ENCODE measurements at regions not wholly inside any gene's neighbourhood (a gene's known extent, or its start where the extent isn't known, plus 50 kb on each side); places are given as distances from the start of the nearest gene placed in this dataset.
"Not testable (repeated sequence)": the region's sequence is repeated elsewhere in the genome, so short reads cannot be mapped to it uniquely, and the experiment has no call there.

GRCh38 chr2:52347292-52347691 is 1315.4 kb upstream of the NRXN1 start:
- TF ChIP-seq TAF1 (IDR thresholded peaks at IDR 0.05; ENCODE audit: low read depth, low read length) = no peak
- no peak for TF ChIP-seq POLR2AphosphoS5 (IDR thresholded peaks at IDR 0.05; ENCODE audit: low read depth, low read length)
- TF ChIP-seq POLR2A (IDR thresholded peaks at IDR 0.05; ENCODE audit: low read depth, low read length) = no peak
- no peak for TF ChIP-seq SPI1 (IDR thresholded peaks at IDR 0.05; ENCODE audit: low read depth, low read length)
- TF ChIP-seq POU2F2 (IDR thresholded peaks at IDR 0.05; ENCODE audit: low read depth, low read length) = no peak
- no peak for TF ChIP-seq PAX5 (IDR thresholded peaks at IDR 0.05; ENCODE audit: insufficient read depth, low read length, severe bottlenecking)
- no peak for DNase-seq (ENCODE audit: insufficient read length, low spot score)
- FAIRE-seq = no peak

GRCh38 chr2:52345676-52346075 is 1313.7 kb upstream of the NRXN1 start:
- FAIRE-seq (no peak), DNase-seq (ENCODE audit: insufficient read length, low spot score) (no peak)
- no peak for TF ChIP-seq TAF1 (IDR thresholded peaks at IDR 0.05; ENCODE audit: low read depth, low read length)
- TF ChIP-seq POLR2A (IDR thresholded peaks at IDR 0.05; ENCODE audit: low read depth, low read length) = no peak
- no peak for TF ChIP-seq POU2F2 (IDR thresholded peaks at IDR 0.05; ENCODE audit: low read depth, low read length)
- TF ChIP-seq SPI1 (IDR thresholded peaks at IDR 0.05; ENCODE audit: low read depth, low read length) = no peak
- no peak for TF ChIP-seq POLR2AphosphoS5 (IDR thresholded peaks at IDR 0.05; ENCODE audit: low read depth, low read length)
- no peak for TF ChIP-seq PAX5 (IDR thresholded peaks at IDR 0.05; ENCODE audit: insufficient read depth, low read length, severe bottlenecking)

GRCh38 chr2:52345082-52345481 is 1313.2 kb upstream of the NRXN1 start:
- TF ChIP-seq POU2F2 (IDR thresholded peaks at IDR 0.05; ENCODE audit: low read depth, low read length) = no peak
- TF ChIP-seq PAX5 (IDR thresholded peaks at IDR 0.05; ENCODE audit: insufficient read depth, low read length, severe bottlenecking) = no peak
- no peak for TF ChIP-seq SPI1 (IDR thresholded peaks at IDR 0.05; ENCODE audit: low read depth, low read length)
- no peak for TF ChIP-seq POLR2AphosphoS5 (IDR thresholded peaks at IDR 0.05; ENCODE audit: low read depth, low read length)
- TF ChIP-seq TAF1 (IDR thresholded peaks at IDR 0.05; ENCODE audit: low read depth, low read length) = no peak
- no peak for TF ChIP-seq POLR2A (IDR thresholded peaks at IDR 0.05; ENCODE audit: low read depth, low read length)
- DNase-seq (ENCODE audit: insufficient read length, low spot score) (no peak), FAIRE-seq (no peak)

- DNase-seq (ENCODE audit: insufficient read length, low spot score) (no peak), FAIRE-seq (no peak)
- TF ChIP-seq PAX5 (IDR thresholded peaks at IDR 0.05; ENCODE audit: insufficient read depth, low read length, severe bottlenecking) (no peak), SPI1 (IDR thresholded peaks at IDR 0.05; ENCODE audit: low read depth, low read length) (no peak), POLR2A (IDR thresholded peaks at IDR 0.05; ENCODE audit: low read depth, low read length) (no peak), POU2F2 (IDR thresholded peaks at IDR 0.05; ENCODE audit: low read depth, low read length) (no peak), TAF1 (IDR thresholded peaks at IDR 0.05; ENCODE audit: low read depth, low read length) (no peak), POLR2AphosphoS5 (IDR thresholded peaks at IDR 0.05; ENCODE audit: low read depth, low read length) (no peak)
These were observed 1311.9 kb upstream of the NRXN1 start for GRCh38 chr2:52343706-52344266.

GRCh38 chr2:52343010-52343409 is 1311.1 kb upstream of the NRXN1 start:
- FAIRE-seq = no peak

GRCh38 chr2:52342458-52342857 is 1310.5 kb upstream of the NRXN1 start:
- DNase-seq (ENCODE audit: insufficient read length, low spot score) (no peak), FAIRE-seq (no peak)
- TF ChIP-seq TAF1 (IDR thresholded peaks at IDR 0.05; ENCODE audit: low read depth, low read length) (no peak), POLR2A (IDR thresholded peaks at IDR 0.05; ENCODE audit: low read depth, low read length) (no peak), POLR2AphosphoS5 (IDR thresholded peaks at IDR 0.05; ENCODE audit: low read depth, low read length) (no peak), SPI1 (IDR thresholded peaks at IDR 0.05; ENCODE audit: low read depth, low read length) (no peak), PAX5 (IDR thresholded peaks at IDR 0.05; ENCODE audit: insufficient read depth, low read length, severe bottlenecking) (no peak), POU2F2 (IDR thresholded peaks at IDR 0.05; ENCODE audit: low read depth, low read length) (no peak)

More at GRCh38 chr2:52343010-52343409, 1311.1 kb upstream of the NRXN1 start:
- DNase-seq (ENCODE audit: insufficient read length, low spot score) = no peak
- no peak for TF ChIP-seq SPI1 (IDR thresholded peaks at IDR 0.05; ENCODE audit: low read depth, low read length)
- TF ChIP-seq PAX5 (IDR thresholded peaks at IDR 0.05; ENCODE audit: insufficient read depth, low read length, severe bottlenecking) = no peak
- no peak for TF ChIP-seq POLR2A (IDR thresholded peaks at IDR 0.05; ENCODE audit: low read depth, low read length)
- no peak for TF ChIP-seq TAF1 (IDR thresholded peaks at IDR 0.05; ENCODE audit: low read depth, low read length)
- TF ChIP-seq POLR2AphosphoS5 (IDR thresholded peaks at IDR 0.05; ENCODE audit: low read depth, low read length) = no peak
- TF ChIP-seq POU2F2 (IDR thresholded peaks at IDR 0.05; ENCODE audit: low read depth, low read length) = no peak

GRCh38 chr2:52341732-52342131 is 1309.8 kb upstream of the NRXN1 start:
- no peak for DNase-seq (ENCODE audit: insufficient read length, low spot score)
- FAIRE-seq = no peak
- TF ChIP-seq SPI1 (IDR thresholded peaks at IDR 0.05; ENCODE audit: low read depth, low read length) (no peak), POU2F2 (IDR thresholded peaks at IDR 0.05; ENCODE audit: low read depth, low read length) (no peak), POLR2AphosphoS5 (IDR thresholded peaks at IDR 0.05; ENCODE audit: low read depth, low read length) (no peak), POLR2A (IDR thresholded peaks at IDR 0.05; ENCODE audit: low read depth, low read length) (no peak), PAX5 (IDR thresholded peaks at IDR 0.05; ENCODE audit: insufficient read depth, low read length, severe bottlenecking) (no peak), TAF1 (IDR thresholded peaks at IDR 0.05; ENCODE audit: low read depth, low read length) (no peak)

GRCh38 chr2:52340171-52340570 is 1308.2 kb upstream of the NRXN1 start:
- no peak for TF ChIP-seq PAX5 (IDR thresholded peaks at IDR 0.05; ENCODE audit: insufficient read depth, low read length, severe bottlenecking)
- no peak for TF ChIP-seq TAF1 (IDR thresholded peaks at IDR 0.05; ENCODE audit: low read depth, low read length)
- TF ChIP-seq POU2F2 (IDR thresholded peaks at IDR 0.05; ENCODE audit: low read depth, low read length) = no peak
- no peak for TF ChIP-seq POLR2AphosphoS5 (IDR thresholded peaks at IDR 0.05; ENCODE audit: low read depth, low read length)
- no peak for TF ChIP-seq SPI1 (IDR thresholded peaks at IDR 0.05; ENCODE audit: low read depth, low read length)
- TF ChIP-seq POLR2A (IDR thresholded peaks at IDR 0.05; ENCODE audit: low read depth, low read length) = no peak
- no peak for DNase-seq (ENCODE audit: insufficient read length, low spot score)
- FAIRE-seq = no peak

GRCh38 chr2:52337786-52338185 is 1305.9 kb upstream of the NRXN1 start:
- DNase-seq (ENCODE audit: insufficient read length, low spot score); FAIRE-seq: not testable (repeated sequence)

GRCh38 chr2:52336951-52337350 is 1305.0 kb upstream of the NRXN1 start:
- TF ChIP-seq SPI1 (IDR thresholded peaks at IDR 0.05; ENCODE audit: low read depth, low read length) (no peak), POLR2AphosphoS5 (IDR thresholded peaks at IDR 0.05; ENCODE audit: low read depth, low read length) (no peak), POLR2A (IDR thresholded peaks at IDR 0.05; ENCODE audit: low read depth, low read length) (no peak), PAX5 (IDR thresholded peaks at IDR 0.05; ENCODE audit: insufficient read depth, low read length, severe bottlenecking) (no peak), TAF1 (IDR thresholded peaks at IDR 0.05; ENCODE audit: low read depth, low read length) (no peak), POU2F2 (IDR thresholded peaks at IDR 0.05; ENCODE audit: low read depth, low read length) (no peak)

More at GRCh38 chr2:52336951-52337350, 1305.0 kb upstream of the NRXN1 start:
- DNase-seq (ENCODE audit: insufficient read length, low spot score) (no peak), FAIRE-seq (no peak)

Measured in GM12891 (cell line).